ENCODE measurements at regions not wholly inside any gene's neighbourhood (a gene's known extent, or its start where the extent isn't known, plus 50 kb on each side); places are given as distances from the start of the nearest gene placed in this dataset.

GRCh38 chr5:36482812-36483211 is 123.6 kb upstream of the SLC1A3 start:
- no peaks in the 10 kb centered on the region for H3K9me3 ChIP-seq (ENCODE audit: control insufficient read depth, low read length)
- H3K27me3 ChIP-seq (replicated peaks; ENCODE audit: control insufficient read depth, insufficient read depth, low read length), result no peaks in the 10 kb centered on the region
- H3K4me1 ChIP-seq (ENCODE audit: control insufficient read depth, insufficient read depth, low read length), result no peaks in the 10 kb centered on the region
- H3K36me3 ChIP-seq (ENCODE audit: control insufficient read depth, insufficient read depth, low read length, severe bottlenecking), result no peaks in the 10 kb centered on the region
- no peak overlapping the region for H3K9ac ChIP-seq (ENCODE audit: low read length)
- no peak overlapping the region for H3K4me3 ChIP-seq (ENCODE audit: low read length)
- peak; percentile 35 for DNase-seq (ENCODE audit: low read depth)

- H3K4me1 ChIP-seq (ENCODE audit: control insufficient read depth, insufficient read depth, low read length), result no peaks in the 10 kb centered on the region
- no peak overlapping the region for H3K9ac ChIP-seq (ENCODE audit: low read length)
- no peaks in the 10 kb centered on the region for H3K9me3 ChIP-seq (ENCODE audit: control insufficient read depth, low read length)
- H3K36me3 ChIP-seq (ENCODE audit: control insufficient read depth, insufficient read depth, low read length, severe bottlenecking), result no peaks in the 10 kb centered on the region
- H3K4me3 ChIP-seq (ENCODE audit: low read length), result no peak overlapping the region
- no peak for DNase-seq (ENCODE audit: low read depth)
- no peaks in the 10 kb centered on the region for H3K27me3 ChIP-seq (replicated peaks; ENCODE audit: control insufficient read depth, insufficient read depth, low read length)
Observed at GRCh38 chr5:36489505-36489904, 116.9 kb upstream of the SLC1A3 start.

DNA sequence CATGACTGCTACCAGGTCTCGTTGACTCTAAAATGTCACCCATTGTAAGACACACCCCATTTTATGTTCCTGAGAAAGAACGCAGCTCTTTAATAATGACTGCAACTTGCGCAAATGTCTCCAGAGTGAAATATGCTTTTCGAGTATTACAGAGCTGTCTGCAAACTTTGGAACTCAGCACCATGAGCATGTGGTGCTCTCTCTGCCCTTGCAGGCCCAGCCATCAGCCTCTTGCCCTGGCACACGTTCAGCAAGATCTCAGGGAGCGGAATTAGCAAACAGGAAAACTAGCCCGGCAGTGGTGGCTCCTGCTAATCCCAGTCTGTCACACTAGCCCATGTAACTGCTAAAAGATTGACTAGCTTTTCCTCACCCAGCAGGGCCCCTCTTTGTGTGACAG is 114.5 kb upstream of the SLC1A3 start:
- Histone ChIP-seq H3K27me3 (replicated peaks; ENCODE audit: control insufficient read depth, insufficient read depth, low read length) (peaks cover 6% of the 10 kb centered on the region), H3K4me3 (ENCODE audit: low read length) (no peak overlapping the region), H3K9ac (ENCODE audit: low read length) (no peak overlapping the region), H3K36me3 (ENCODE audit: control insufficient read depth, insufficient read depth, low read length, severe bottlenecking) (no peaks in the 10 kb centered on the region), H3K4me1 (ENCODE audit: control insufficient read depth, insufficient read depth, low read length) (peaks cover 9% of the 10 kb centered on the region), H3K9me3 (ENCODE audit: control insufficient read depth, low read length) (no peaks in the 10 kb centered on the region)
- no peak for DNase-seq (ENCODE audit: low read depth)

- H3K36me3 ChIP-seq (ENCODE audit: control insufficient read depth, insufficient read depth, low read length, severe bottlenecking), result no peaks in the 10 kb centered on the region
- DNase-seq (ENCODE audit: low read depth), result no peak
- H3K9ac ChIP-seq (ENCODE audit: low read length), result no peak overlapping the region
- H3K4me3 ChIP-seq (ENCODE audit: low read length), result no peak overlapping the region
- H3K9me3 ChIP-seq (ENCODE audit: control insufficient read depth, low read length), result no peaks in the 10 kb centered on the region
- H3K27me3 ChIP-seq (replicated peaks; ENCODE audit: control insufficient read depth, insufficient read depth, low read length), result peaks cover 6% of the 10 kb centered on the region
- H3K4me1 ChIP-seq (ENCODE audit: control insufficient read depth, insufficient read depth, low read length), result peaks cover 9% of the 10 kb centered on the region
Observed at GRCh38 chr5:36492984-36493654, 113.3 kb upstream of the SLC1A3 start.

DNA sequence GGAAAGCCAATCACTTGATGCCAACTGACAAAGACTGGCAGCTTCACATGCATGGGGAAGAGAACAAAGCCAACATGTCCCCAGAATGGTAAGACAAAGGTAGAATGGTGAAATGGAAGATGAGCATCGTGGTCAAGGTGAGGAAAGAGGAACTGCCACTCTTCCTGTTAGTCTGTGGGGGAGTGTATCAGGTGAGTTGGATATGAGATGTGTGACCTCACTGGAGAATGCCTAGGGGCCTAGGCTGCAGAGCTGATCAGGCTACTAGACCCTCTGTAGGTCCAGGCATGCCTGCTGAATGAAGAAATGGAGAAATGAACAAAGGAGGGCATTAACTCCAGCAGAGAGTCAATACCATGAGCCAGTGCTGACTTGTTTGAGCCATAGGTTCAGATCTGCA is 112.4 kb upstream of the SLC1A3 start:
- H3K4me1 ChIP-seq (ENCODE audit: control insufficient read depth, insufficient read depth, low read length), result peaks cover 9% of the 10 kb centered on the region
- H3K9me3 ChIP-seq (ENCODE audit: control insufficient read depth, low read length), result no peaks in the 10 kb centered on the region
- H3K27me3 ChIP-seq (replicated peaks; ENCODE audit: control insufficient read depth, insufficient read depth, low read length), result peaks cover 10% of the 10 kb centered on the region
- H3K36me3 ChIP-seq (ENCODE audit: control insufficient read depth, insufficient read depth, low read length, severe bottlenecking), result no peaks in the 10 kb centered on the region
- H3K4me3 ChIP-seq (ENCODE audit: low read length), result no peak overlapping the region
- H3K9ac ChIP-seq (ENCODE audit: low read length), result no peak overlapping the region
- no peak for DNase-seq (ENCODE audit: low read depth)

GRCh38 chr5:36494841-36495601 is 111.4 kb upstream of the SLC1A3 start:
- DNase-seq (ENCODE audit: low read depth), result no peak
- no peaks in the 10 kb centered on the region for H3K9me3 ChIP-seq (ENCODE audit: control insufficient read depth, low read length)
- H3K9ac ChIP-seq (ENCODE audit: low read length), result no peak overlapping the region
- peaks cover 13% of the 10 kb centered on the region for H3K27me3 ChIP-seq (replicated peaks; ENCODE audit: control insufficient read depth, insufficient read depth, low read length)
- no peak overlapping the region for H3K4me3 ChIP-seq (ENCODE audit: low read length)
- no peaks in the 10 kb centered on the region for H3K36me3 ChIP-seq (ENCODE audit: control insufficient read depth, insufficient read depth, low read length, severe bottlenecking)
- peaks cover 9% of the 10 kb centered on the region for H3K4me1 ChIP-seq (ENCODE audit: control insufficient read depth, insufficient read depth, low read length)

GRCh38 chr5:36495611-36496010 is 110.8 kb upstream of the SLC1A3 start:
- Histone ChIP-seq H3K36me3 (ENCODE audit: control insufficient read depth, insufficient read depth, low read length, severe bottlenecking) (no peaks in the 10 kb centered on the region), H3K9ac (ENCODE audit: low read length) (no peak overlapping the region), H3K4me3 (ENCODE audit: low read length) (no peak overlapping the region), H3K4me1 (ENCODE audit: control insufficient read depth, insufficient read depth, low read length) (peaks cover 9% of the 10 kb centered on the region), H3K9me3 (ENCODE audit: control insufficient read depth, low read length) (no peaks in the 10 kb centered on the region), H3K27me3 (replicated peaks; ENCODE audit: control insufficient read depth, insufficient read depth, low read length) (peaks cover 13% of the 10 kb centered on the region)
- DNase-seq (ENCODE audit: low read depth), result no peak

DNA sequence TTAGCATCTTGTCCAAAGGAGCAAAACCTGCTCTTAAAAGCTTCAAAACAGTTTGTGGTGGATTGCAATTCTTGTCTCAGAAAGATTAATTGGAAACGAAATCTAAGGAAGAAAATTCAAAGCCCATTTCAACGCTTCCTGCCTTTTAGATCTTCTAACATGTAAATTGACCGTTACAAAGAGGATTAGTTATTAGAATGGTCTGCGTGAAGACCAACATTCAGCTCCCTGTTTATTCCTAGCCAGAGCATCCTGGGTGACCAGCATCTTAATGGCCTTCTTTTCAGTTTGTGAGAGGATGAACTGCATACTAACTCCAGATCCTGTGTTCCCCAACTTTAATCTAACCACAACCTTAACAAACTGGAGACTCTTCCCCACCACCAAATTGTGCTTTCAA is 109.9 kb upstream of the SLC1A3 start:
- Histone ChIP-seq H3K9me3 (ENCODE audit: control insufficient read depth, low read length) (no peaks in the 10 kb centered on the region), H3K9ac (ENCODE audit: low read length) (no peak overlapping the region), H3K27me3 (replicated peaks; ENCODE audit: control insufficient read depth, insufficient read depth, low read length) (peaks cover 13% of the 10 kb centered on the region), H3K36me3 (ENCODE audit: control insufficient read depth, insufficient read depth, low read length, severe bottlenecking) (no peaks in the 10 kb centered on the region), H3K4me1 (ENCODE audit: control insufficient read depth, insufficient read depth, low read length) (peaks cover 9% of the 10 kb centered on the region), H3K4me3 (ENCODE audit: low read length) (no peak overlapping the region)
- DNase-seq (ENCODE audit: low read depth), result no peak

DNA sequence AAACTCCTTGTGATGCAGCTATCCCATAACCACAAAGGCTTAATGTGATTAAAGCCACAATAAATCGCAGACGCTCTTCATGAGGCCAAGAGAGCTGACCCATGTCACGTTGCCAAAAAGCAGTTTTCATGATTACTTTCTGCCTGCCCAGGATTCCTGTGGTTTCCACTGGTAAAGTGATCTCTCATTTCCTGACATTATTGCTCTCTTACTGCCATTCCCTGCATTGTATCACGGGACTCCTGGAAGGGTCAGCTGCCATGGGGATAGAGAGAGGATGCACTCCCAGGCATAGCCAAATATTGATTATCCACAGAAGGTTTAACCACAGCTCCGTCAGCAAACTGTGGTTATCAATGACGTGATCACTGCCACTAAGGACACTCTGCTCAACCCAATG is 103.8 kb upstream of the SLC1A3 start:
- Histone ChIP-seq H3K9me3 (ENCODE audit: control insufficient read depth, low read length) (no peaks in the 10 kb centered on the region), H3K4me1 (ENCODE audit: control insufficient read depth, insufficient read depth, low read length) (peaks cover 25% of the 10 kb centered on the region), H3K36me3 (ENCODE audit: control insufficient read depth, insufficient read depth, low read length, severe bottlenecking) (no peaks in the 10 kb centered on the region), H3K9ac (ENCODE audit: low read length) (no peak overlapping the region), H3K27me3 (replicated peaks; ENCODE audit: control insufficient read depth, insufficient read depth, low read length) (peaks cover 7% of the 10 kb centered on the region), H3K4me3 (ENCODE audit: low read length) (no peak overlapping the region)
- peak; percentile 84 for DNase-seq (ENCODE audit: low read depth)

- no peak overlapping the region for H3K4me3 ChIP-seq (ENCODE audit: low read length)
Observed at GRCh38 chr5:36505021-36505420, 101.4 kb upstream of the SLC1A3 start.

GRCh38 chr5:36507332-36507952 is 99.0 kb upstream of the SLC1A3 start:
- peaks cover 20% of the 10 kb centered on the region for H3K4me1 ChIP-seq (ENCODE audit: control insufficient read depth, insufficient read depth, low read length)
- H3K9ac ChIP-seq (ENCODE audit: low read length), result no peak overlapping the region
- no peaks in the 10 kb centered on the region for H3K9me3 ChIP-seq (ENCODE audit: control insufficient read depth, low read length)
- DNase-seq (ENCODE audit: low read depth), result peak; percentile 91
- no peaks in the 10 kb centered on the region for H3K36me3 ChIP-seq (ENCODE audit: control insufficient read depth, insufficient read depth, low read length, severe bottlenecking)
- no peak overlapping the region for H3K4me3 ChIP-seq (ENCODE audit: low read length)
- H3K27me3 ChIP-seq (replicated peaks; ENCODE audit: control insufficient read depth, insufficient read depth, low read length), result no peaks in the 10 kb centered on the region

More at GRCh38 chr5:36505021-36505420, 101.4 kb upstream of the SLC1A3 start:
- H3K4me1 ChIP-seq (ENCODE audit: control insufficient read depth, insufficient read depth, low read length), result peaks cover 25% of the 10 kb centered on the region
- no peak overlapping the region for H3K9ac ChIP-seq (ENCODE audit: low read length)
- no peaks in the 10 kb centered on the region for H3K27me3 ChIP-seq (replicated peaks; ENCODE audit: control insufficient read depth, insufficient read depth, low read length)
- no peaks in the 10 kb centered on the region for H3K36me3 ChIP-seq (ENCODE audit: control insufficient read depth, insufficient read depth, low read length, severe bottlenecking)
- no peaks in the 10 kb centered on the region for H3K9me3 ChIP-seq (ENCODE audit: control insufficient read depth, low read length)
- no peak for DNase-seq (ENCODE audit: low read depth)
